Left renal cortex interstitium (tissue), 4 donors: ENCODE measurements at regions not wholly inside any gene's neighbourhood (a gene's known extent, or its start where the extent isn't known, plus 50 kb on each side); places are given as distances from the start of the nearest gene placed in this dataset.

Source experiments
- DNase-seq, 4 donors: peaks; one replicate each; pipeline ENCODE4 v3.0.0-alpha.2; 2013; ENCODE audit warnings: low read depth in 4 of 4, low spot score in 2 of 4, missing footprints in 1 of 4

DNA sequence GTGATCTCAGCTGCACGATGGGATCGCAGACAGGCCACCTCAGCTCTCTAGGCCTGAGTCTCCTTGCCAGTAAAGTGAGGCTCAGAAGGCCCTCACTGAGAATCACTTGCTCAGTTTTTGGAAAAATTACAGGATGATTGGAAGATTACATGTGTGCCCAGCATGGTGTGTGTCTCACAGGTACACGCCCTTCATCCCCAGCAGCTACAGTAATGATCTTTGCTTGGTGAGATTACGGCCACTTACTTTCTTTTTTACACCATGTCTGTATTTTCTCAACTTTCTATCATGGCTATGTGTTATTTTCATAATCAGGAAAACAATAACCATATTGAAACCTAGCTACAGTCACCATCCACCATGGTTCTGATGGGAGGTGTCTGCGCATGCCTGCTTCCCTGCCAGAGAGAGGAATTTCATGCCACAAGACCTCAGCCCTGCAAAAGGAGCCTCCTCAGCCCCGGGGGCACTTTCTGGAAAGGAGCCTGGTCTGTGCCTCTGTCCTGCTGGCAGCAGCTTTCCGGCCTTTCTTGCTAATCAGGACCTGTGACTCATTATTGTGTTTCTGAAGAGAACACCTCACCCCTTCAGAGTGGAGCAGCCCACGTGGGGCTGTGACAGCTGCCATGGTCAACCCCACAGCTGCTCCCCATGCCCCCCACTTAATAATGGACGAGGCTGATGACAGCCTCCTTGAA lies 64.2 kb upstream of the OLFM1 start:
- DNase-seq = no peak

DNA sequence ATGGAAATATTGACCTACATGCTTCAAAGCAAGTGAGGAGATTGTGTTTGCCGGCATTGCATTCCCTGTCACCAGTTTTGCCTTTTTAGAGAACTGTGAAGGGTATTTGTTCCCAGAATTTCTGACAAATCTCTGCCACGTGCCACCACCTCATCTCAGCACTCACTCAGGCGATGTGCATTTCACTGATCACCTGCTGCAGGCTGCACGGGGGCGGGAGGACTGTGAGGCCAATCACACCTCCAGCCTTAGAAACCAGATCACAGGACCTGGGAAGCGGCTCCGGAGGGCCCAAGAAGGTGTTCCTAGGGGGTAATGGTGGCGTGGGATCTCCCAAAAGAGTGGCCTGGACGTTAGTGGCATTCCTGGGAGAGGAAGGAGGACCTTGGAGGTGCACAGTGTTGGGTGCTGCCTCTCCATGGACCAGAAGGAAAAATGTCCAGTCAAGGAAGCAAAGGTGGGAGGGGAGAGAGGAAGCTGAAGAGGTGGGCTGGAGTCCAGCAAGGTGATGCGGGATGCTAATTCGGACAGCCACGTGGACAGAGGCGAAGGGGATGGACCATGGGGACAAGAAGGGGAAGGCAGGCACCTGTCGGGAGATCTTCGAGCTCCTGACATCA lies 63.6 kb upstream of the OLFM1 start:
- DNase-seq = no peak

DNA sequence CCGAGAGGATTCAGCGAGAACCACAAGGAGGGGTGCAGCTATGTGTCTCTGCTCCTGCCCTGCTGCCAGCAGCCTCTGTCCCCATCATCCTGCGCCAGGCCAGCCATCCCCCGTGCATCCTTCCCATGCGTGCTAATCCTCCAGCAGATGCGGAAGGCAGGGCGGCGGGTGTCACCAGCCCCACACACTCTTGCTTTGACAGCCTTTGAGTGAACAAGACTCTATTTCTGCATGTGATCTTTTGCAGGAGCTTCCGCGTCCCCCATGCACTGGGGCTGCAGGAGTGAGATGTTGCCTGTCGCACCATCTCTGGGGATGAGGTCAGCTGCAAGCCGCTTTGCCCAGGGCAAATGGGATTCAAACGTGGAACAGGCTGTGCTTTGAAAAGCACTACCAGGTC lies 58.0 kb upstream of the OLFM1 start:
- no peak for DNase-seq

DNA sequence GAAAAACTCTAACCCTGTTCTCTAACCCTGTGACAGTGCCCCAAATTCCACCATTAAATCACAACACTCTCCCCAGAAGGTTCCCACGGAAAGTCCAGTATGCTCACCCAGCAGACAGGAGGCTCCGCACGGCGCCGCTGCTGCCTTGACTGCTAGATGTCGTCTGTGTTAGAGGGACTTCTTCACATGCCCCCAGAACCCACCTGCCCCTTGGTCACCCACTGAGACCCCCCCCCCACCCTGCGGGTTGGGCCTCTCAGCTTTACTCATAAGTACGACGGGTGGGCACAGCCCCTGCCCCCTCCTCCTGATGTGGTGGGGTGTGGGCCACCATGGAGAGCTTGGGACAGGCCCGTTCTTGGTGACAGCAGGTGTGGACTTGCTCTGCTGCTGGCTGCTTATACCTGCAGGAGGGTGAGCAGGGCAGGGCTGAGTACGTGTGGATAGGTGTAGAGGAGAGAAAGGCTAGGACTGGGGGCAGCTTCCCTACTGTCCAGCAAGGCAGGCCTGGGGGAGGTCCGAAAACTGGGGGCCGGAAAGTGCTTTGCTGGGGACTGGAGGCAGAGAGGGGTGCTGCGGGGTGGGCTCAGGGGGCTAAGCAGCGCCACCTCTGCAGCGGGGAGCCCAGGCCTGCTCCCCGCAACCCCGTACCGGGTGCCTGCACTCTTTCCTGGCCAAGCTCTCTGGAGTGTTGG lies 57.5 kb upstream of the OLFM1 start:
- DNase-seq = no peak

DNA sequence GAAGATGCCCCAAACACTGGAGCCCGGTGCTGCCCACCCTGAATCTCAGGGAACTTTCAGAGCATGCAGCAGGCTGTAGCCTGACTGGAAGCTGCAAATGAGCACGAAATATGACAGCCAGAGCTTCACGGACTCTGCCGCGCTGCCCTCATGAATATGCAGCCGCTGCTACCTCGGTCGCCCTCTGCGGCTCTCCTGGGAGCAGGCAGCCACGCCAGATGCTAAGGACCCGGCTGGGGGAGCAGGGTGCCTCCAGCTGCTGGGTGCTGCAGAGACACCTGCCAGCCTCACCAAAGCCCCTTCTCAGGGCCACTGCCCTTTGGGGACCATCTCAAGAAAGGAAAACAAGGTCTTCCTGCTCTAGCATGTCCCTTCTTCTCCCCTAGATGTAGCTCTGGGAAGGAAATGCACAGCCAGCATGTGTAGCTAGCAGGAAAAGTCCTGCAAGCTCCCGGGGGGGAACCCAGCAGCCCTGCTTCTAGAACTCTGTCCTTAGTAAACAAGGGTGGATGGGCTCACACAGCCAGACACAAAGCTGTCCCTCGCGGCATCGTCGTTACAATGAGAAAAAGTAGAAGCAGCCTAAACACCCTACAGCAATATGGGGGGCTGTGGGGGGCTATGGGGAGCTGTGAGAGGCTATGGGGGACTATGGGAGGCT lies 56.8 kb upstream of the OLFM1 start:
- no peak for DNase-seq

DNA sequence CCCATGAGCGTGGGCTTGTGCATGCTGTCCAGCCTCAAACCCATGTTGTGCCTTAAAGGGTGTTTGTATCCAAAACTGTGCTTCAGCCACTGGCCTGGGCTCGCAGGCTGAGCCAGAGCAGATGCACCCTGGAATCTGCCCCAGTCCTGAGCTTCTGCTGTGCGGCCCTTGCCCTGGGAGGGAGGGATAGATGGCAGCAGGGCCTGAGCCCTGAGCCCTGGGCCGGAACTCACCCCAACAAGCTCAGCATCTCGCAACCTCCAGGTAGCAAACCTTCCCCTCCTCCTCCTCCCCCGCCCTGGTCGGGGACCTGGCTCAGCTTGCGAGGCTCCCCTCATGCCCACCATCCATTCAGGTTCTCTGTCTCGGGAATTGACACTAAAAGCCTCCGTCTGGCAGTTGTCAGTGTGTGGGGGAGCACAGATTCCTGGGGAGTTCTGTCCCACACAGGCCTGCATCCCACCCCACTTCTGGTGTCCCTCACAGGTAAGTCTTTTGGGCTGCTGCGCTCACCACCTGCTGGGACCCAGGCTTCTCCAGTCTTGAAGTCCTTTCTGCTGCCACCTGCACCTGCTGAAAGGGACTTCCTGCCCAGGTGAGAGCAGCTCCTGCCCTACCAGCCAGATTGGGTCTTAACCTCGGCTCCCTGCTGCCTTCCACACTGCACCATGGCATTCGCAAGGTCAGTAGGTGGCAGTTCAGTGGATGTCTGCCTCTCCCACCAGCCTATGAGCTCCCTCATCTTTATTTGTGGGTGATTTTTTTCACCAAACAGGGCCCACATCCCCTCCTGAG lies 55.2 kb upstream of the OLFM1 start:
- no peak for DNase-seq

DNA sequence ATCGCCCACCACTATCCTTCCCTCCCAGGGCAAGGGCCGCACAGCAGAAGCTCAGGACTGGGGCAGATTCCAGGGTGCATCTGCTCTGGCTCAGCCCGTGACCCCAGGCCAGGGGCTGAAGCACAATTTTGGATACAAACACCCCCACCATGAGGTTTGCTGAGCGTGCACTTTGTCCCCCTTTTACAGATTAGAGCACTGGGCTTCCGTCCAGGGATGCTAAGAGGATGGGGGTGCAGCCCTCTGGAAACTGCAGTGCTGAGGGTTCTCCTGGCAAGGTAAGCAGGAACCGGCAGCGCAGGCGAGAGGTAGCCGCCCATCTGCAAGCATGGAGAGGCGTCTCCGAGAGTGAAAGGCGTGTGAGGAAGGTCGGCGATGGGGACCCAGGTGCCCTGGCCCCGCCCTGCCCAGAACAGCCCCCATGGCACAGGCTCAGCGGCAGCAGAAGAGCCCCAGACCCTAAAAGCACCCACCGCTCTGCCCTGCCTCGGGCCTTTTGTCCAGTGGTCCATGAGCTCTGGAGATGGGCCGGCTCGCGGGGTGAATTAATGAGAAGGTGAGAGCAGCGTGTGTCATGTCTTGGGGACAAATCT lies 54.5 kb upstream of the OLFM1 start:
- DNase-seq = no peak

DNA sequence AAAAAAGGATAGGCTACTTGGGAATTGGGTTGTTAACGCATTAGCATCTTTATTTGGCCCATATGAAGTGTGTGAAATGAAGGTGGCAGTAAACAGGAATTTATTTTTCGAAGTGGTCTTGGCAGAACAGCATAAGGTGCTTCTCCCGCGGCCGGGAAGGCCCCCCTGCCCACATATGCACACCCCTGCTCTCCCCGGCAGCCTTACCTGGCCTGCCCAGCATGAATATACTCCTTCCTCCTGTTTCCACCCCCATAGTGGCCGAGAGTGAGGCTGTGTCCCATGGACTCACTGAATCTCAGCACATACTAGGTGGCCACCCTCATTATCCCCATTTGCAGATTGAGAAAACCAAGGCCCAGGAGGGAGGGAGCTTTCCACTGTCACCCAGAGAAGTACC lies 54.0 kb upstream of the OLFM1 start:
- DNase-seq = no peak

DNA sequence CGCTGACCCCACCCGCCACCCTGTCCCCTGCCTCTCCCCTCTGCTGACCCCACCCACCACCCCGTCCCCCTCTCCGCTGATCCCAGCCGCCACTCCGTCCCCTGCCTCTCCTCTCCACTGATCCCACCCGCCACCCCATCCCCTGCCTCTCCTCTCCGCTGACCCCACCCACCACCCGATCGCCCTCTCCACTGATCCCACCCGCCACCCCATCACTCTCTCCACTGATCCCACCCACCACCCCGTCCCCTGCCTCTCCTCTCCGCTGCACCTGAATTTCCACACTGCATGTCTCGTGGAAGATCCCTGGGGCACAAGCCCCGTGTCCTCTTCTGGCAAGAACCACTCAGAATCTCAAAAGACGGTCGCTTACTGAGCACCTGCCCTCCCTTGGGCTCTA lies 53.4 kb upstream of the OLFM1 start:
- DNase-seq = no peak

DNA sequence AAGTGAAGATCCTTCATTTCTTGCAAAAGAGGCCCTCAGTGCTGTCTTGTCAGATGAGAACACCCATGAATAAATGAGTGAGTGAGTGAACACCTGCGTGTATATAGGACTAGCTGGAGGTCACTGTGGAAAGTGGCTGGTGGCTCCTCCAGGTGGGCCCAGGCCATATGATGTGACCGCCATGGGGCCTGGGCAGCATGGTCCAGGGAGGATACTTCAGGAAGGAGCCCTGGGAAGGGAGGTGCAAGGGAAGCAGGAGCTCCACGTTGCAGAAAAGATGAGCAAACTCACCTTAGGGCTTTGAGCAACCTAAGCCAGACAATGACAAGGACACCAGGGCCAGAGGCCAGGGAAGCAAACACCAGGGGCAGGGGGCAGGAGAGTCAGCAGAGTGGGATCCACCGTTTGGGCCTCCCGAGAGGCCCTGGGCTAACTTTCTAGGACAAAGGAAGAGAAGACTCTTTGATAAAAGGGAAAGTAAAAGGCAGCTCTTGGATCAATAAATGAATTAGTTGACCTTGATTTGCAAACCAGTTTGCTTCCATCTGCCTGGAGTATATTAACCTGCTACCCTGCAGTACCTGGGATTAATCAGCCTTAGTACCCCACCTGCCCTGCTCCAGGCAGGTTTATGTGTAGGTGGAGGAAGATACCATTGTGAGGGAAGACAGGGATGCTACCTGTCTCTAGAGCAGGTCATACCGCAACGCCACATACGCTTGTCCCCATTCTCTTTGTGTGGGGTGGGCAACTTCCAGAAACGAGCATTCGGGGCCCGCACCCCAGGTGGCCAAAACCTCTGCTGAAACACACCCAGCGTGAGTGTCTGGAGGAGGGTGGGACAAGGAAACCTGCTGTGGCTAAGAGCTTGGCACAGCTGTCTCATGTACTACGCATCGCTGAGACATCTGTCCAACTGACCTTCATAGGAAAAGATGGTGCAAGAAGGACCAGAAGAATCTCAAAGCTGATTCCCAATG lies 51.4 kb upstream of the OLFM1 start:
- no peak for DNase-seq

DNA sequence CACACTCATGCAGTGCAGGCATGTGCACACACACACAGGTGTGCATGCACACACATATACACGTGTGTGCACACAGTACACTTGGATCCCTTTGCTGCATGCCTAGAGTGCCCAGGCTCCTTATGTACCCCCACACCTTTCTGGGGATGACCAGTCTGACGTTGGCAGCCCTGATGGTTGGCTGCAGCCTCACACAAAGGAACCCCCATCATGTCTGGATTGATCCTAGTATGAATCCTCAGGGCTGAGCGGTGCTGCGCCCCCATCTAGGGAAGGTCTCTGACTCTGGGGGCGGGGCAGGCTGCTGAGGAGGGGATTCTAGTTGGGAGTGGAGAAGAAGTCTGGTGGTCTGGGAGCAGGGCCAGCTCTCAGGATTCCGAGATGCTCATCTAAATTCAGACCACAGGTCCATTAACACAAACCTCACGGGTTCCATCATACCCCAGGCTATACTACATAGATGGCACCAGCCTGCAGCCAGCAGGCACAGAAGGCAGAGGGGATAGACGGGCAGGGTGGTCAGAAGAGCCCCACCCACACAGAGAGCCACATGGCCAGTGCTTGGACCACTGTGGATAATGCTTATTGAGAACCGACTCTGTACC lies 50.5 kb upstream of the OLFM1 start:
- no peak for DNase-seq

DNA sequence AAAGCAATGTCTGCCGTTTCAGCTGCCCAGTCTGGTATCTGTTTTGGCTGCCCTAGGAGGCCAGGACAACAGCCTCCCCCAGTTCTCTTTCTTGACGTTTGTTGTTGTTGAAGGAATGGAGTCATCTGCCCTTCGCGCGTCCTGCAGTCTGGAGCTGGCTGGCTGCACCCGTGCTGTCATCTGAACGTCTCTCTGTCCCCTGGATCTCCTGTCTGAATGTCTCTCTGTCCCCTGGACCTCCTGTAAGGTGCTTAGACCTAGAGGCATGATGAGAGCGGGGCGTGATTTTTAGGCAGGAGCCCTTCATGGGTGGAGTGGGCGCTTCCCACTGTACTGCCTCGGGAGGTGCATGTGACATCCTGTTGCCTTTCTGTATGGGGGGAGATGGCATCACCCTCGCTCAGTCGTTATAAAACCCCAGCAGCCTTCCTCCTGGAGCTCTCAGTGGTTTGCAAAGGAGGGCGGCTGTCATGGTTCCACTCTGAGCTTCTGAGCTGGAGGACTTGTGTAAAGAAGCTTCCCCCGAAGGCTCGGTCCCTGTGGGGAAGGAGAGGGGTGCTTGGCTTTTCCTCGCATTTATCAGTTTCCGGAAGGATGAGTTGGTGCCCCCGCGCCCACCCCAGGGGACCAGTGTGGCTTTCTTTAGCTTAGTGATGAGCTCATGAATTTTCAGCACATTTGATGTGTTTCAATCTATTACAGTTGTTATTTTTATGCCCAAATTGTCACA lies 49.8 kb upstream of the OLFM1 start:
- DNase-seq = no peak
